OCI-LY7 (cell line): ENCODE measurements at regions not wholly inside any gene's neighbourhood (a gene's known extent, or its start where the extent isn't known, plus 50 kb on each side); places are given as distances from the start of the nearest gene placed in this dataset.

Source experiments
- BruUV-seq: library from RNA; stranded (reverse); fragments of 400-500 nt; replicated peaks from 2 replicates; lab custom pipeline; 2021; lab: Mats Ljungman, UMichigan
- CTCF ChIA-PET: fragments of 300-600 bp; sonication (Branson Sonifier 250); formaldehyde crosslinking; loops from one replicate; lab custom pipeline; 2022; ENCODE audit warnings: antibody characterized with exemption; ENCODE audit not compliant: unreplicated experiment; lab: Charles Lee
- POLR2A ChIA-PET: fragments of 300-600 bp; sonication (Branson Sonifier 250); formaldehyde crosslinking; loops from one replicate; lab custom pipeline; 2022; ENCODE audit warnings: antibody characterized with exemption; lab: Charles Lee
- DNase-seq: peaks from one replicate; pipeline ENCODE4 v3.0.0-alpha.2; 2015; ENCODE audit warnings: low spot score
- H2AFZ ChIP-seq: fragments of 200-600 bp; sonication (generic), shearing (Covaris generic); 2 replicates; pipeline ENCODE4 v1.6.1; 2014; ENCODE audit warnings: mild to moderate bottlenecking, antibody characterized with exemption, low read length, moderate library complexity
- H3K27ac ChIP-seq: fragments of 200-600 bp; sonication (generic); 2 replicates; pipeline ENCODE4 v1.5.1; 2014; ENCODE audit warnings: mixed run types, low read depth, mild to moderate bottlenecking, moderate library complexity, low read length, inconsistent platforms; ENCODE audit not compliant: poor library complexity, severe bottlenecking
- H3K36me3 ChIP-seq: fragments of 200-600 bp; sonication (generic); 2 replicates; pipeline ENCODE4 v1.6.1; 2014; ENCODE audit warnings: mild to moderate bottlenecking, antibody characterized with exemption, low read length, moderate library complexity, mixed read lengths; ENCODE audit not compliant: insufficient read depth
- H3K4me1 ChIP-seq: fragments of 200-600 bp; sonication (generic); 2 replicates; pipeline ENCODE4 v1.5.1; 2014; ENCODE audit warnings: mild to moderate bottlenecking, low read length; ENCODE audit not compliant: insufficient read depth, poor library complexity, severe bottlenecking
- H3K4me2 ChIP-seq: fragments of 200-600 bp; sonication (generic); 2 replicates; pipeline ENCODE4 v1.6.1; 2014; ENCODE audit warnings: mild to moderate bottlenecking, low read length
- H3K4me3 ChIP-seq: fragments of 200-600 bp; sonication (generic); 2 replicates; pipeline ENCODE4 v1.5.1; 2014; ENCODE audit warnings: mild to moderate bottlenecking, low read depth, low read length; ENCODE audit not compliant: poor library complexity, severe bottlenecking
- H3K79me2 ChIP-seq: fragments of 200-600 bp; sonication (generic); 2 replicates; pipeline ENCODE4 v1.6.1; 2016; ENCODE audit warnings: low read depth, mild to moderate bottlenecking, low read length, moderate library complexity, mixed read lengths; ENCODE audit not compliant: insufficient read depth
- H3K9me2 ChIP-seq: fragments of 200-600 bp; sonication (generic); 2 replicates; pipeline ENCODE4 v1.6.1; 2016; ENCODE audit warnings: mild to moderate bottlenecking, low read length, mixed read lengths; ENCODE audit not compliant: insufficient read depth
- H3K9me3 ChIP-seq: fragments of 200-600 bp; sonication (generic); 2 replicates; pipeline ENCODE4 v1.6.1; 2014; ENCODE audit warnings: mild to moderate bottlenecking, mixed run types, low read length, mixed read lengths
- H4K20me1 ChIP-seq: fragments of 200-600 bp; sonication (generic); 2 replicates; pipeline ENCODE4 v1.6.1; 2014; ENCODE audit warnings: mild to moderate bottlenecking, antibody characterized with exemption, low read length, moderate library complexity, mixed read lengths; ENCODE audit not compliant: insufficient read depth
- EZH2phosphoT487 ChIP-seq: fragments of 200-600 bp; sonication (generic); IDR thresholded peaks from 2 replicates; pipeline ENCODE4 v1.6.1; 2018; ENCODE audit warnings: low read depth, borderline replicate concordance, mild to moderate bottlenecking, mixed run types, antibody characterized with exemption, low read length, moderate library complexity, mixed read lengths
- intact Hi-C: fragments of 100-400 bp; cut with micrococcal nuclease; formaldehyde crosslinking; loops from one replicate; pipeline ENCODE4 v1.10.0; 2022; ENCODE audit not compliant: unreplicated experiment
- TF ChIP-seq, protein P1 (sequence below): fragments of 200-600 bp; sonication (generic); conservative IDR thresholded peaks from 2 replicates; pipeline ENCODE4 v1.5.1; 2014; ENCODE audit warnings: mild to moderate bottlenecking, antibody characterized with exemption, low read length, moderate library complexity, mixed read lengths

- intact Hi-C loops: no loop called here
Measured at GRCh38 chr2:66899648-66900047, 464.7 kb downstream of the MEIS1 start.

GRCh38 chr2:66901344-66901743 is 466.4 kb downstream of the MEIS1 start:
- no peak overlapping the region for H3K4me2 ChIP-seq
- H3K36me3 ChIP-seq: no peaks in the 10 kb centered on the region
- no peak for DNase-seq
- no peaks in the 10 kb centered on the region for H3K9me3 ChIP-seq
- no peak overlapping the region for H3K4me3 ChIP-seq
- no peak overlapping the region for H3K27ac ChIP-seq
- H3K4me1 ChIP-seq: no peaks in the 10 kb centered on the region
- BruUV-seq: no TSS peak
- H3K9me2 ChIP-seq: no peaks in the 10 kb centered on the region
- intact Hi-C loops: no loop called here
- TF ChIP-seq, protein P1, sequence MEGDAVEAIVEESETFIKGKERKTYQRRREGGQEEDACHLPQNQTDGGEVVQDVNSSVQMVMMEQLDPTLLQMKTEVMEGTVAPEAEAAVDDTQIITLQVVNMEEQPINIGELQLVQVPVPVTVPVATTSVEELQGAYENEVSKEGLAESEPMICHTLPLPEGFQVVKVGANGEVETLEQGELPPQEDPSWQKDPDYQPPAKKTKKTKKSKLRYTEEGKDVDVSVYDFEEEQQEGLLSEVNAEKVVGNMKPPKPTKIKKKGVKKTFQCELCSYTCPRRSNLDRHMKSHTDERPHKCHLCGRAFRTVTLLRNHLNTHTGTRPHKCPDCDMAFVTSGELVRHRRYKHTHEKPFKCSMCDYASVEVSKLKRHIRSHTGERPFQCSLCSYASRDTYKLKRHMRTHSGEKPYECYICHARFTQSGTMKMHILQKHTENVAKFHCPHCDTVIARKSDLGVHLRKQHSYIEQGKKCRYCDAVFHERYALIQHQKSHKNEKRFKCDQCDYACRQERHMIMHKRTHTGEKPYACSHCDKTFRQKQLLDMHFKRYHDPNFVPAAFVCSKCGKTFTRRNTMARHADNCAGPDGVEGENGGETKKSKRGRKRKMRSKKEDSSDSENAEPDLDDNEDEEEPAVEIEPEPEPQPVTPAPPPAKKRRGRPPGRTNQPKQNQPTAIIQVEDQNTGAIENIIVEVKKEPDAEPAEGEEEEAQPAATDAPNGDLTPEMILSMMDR: no peak
- no peak for TF ChIP-seq EZH2phosphoT487
- ChIA-PET POLR2A (no interaction called here), CTCF (no interaction called here)
- no peak overlapping the region for H2AFZ ChIP-seq
- H4K20me1 ChIP-seq: no peaks in the 10 kb centered on the region
- H3K79me2 ChIP-seq: no peaks in the 10 kb centered on the region

More at GRCh38 chr2:66899648-66900047, 464.7 kb downstream of the MEIS1 start:
- Histone ChIP-seq H4K20me1 (no peaks in the 10 kb centered on the region), H3K4me2 (no peak overlapping the region), H3K79me2 (no peaks in the 10 kb centered on the region), H3K4me1 (no peaks in the 10 kb centered on the region), H3K4me3 (no peak overlapping the region), H3K9me3 (no peaks in the 10 kb centered on the region), H3K36me3 (no peaks in the 10 kb centered on the region), H2AFZ (no peak overlapping the region), H3K9me2 (no peaks in the 10 kb centered on the region), H3K27ac (no peak overlapping the region)
- ChIA-PET CTCF (no interaction called here), POLR2A (no interaction called here)
- DNase-seq: no peak
- TF ChIP-seq, protein P1: no peak
- TF ChIP-seq EZH2phosphoT487: no peak
- BruUV-seq: no TSS peak

GRCh38 chr2:66903183-66903582 is 468.3 kb downstream of the MEIS1 start:
- POLR2A ChIA-PET: no interaction called here

More at GRCh38 chr2:66903183-66903582, 468.3 kb downstream of the MEIS1 start:
- BruUV-seq: no TSS peak
- Histone ChIP-seq H3K4me2 (no peak overlapping the region), H3K4me1 (no peaks in the 10 kb centered on the region), H4K20me1 (no peaks in the 10 kb centered on the region), H3K27ac (no peak overlapping the region), H3K36me3 (no peaks in the 10 kb centered on the region), H3K9me3 (no peaks in the 10 kb centered on the region), H3K9me2 (no peaks in the 10 kb centered on the region), H3K79me2 (no peaks in the 10 kb centered on the region), H3K4me3 (no peak overlapping the region), H2AFZ (no peak overlapping the region)
- intact Hi-C loops: no loop called here
- CTCF ChIA-PET: no interaction called here
- no peak for DNase-seq
- no peak for TF ChIP-seq EZH2phosphoT487
- TF ChIP-seq, protein P1: no peak
